Stimulated activated CD4-positive, alpha-beta T cell treated with anti-CD3 and anti-CD28 coated beads, Interleukin-1b, Interleukin-23, amount 100 ng/mL, for 48 hours (primary cell): ENCODE measurements at regions not wholly inside any gene's neighbourhood (a gene's known extent, or its start where the extent isn't known, plus 50 kb on each side); places are given as distances from the start of the nearest gene placed in this dataset.

Experiments
- DNase-seq: peaks from one replicate; pipeline ENCODE4 v3.0.0-alpha.2; 2020

- no peak for DNase-seq
These were observed 190.0 kb upstream of the IRS2 start for GRCh38 chr13:109976206-109976997.

GRCh38 chr13:109974354-109974753, 188.0 kb upstream of the IRS2 start:
- no peak for DNase-seq

GRCh38 chr13:109973279-109973678, 186.9 kb upstream of the IRS2 start:
- DNase-seq: no peak

GRCh38 chr13:109971456-109972090, 185.2 kb upstream of the IRS2 start:
- no peak for DNase-seq

GRCh38 chr13:109971006-109971405, 184.6 kb upstream of the IRS2 start:
- DNase-seq: no peak

GRCh38 chr13:109968876-109969577, 182.6 kb upstream of the IRS2 start:
- no peak for DNase-seq

- no peak for DNase-seq
These were observed 177.7 kb upstream of the IRS2 start for GRCh38 chr13:109963960-109964563.

- DNase-seq: no peak
These were observed 177.0 kb upstream of the IRS2 start for GRCh38 chr13:109963384-109963783.

- DNase-seq: no peak
These were observed 173.5 kb upstream of the IRS2 start for GRCh38 chr13:109959903-109960302.

GRCh38 chr13:109957875-109958274, 171.5 kb upstream of the IRS2 start:
- DNase-seq: no peak

- no peak for DNase-seq
These were observed 169.2 kb upstream of the IRS2 start for GRCh38 chr13:109955598-109955997.

GRCh38 chr13:109954441-109954840, 168.1 kb upstream of the IRS2 start:
- no peak for DNase-seq

- DNase-seq: no peak
These were observed 165.1 kb upstream of the IRS2 start for GRCh38 chr13:109951491-109951890.

GRCh38 chr13:109949397-109949796, 163.0 kb upstream of the IRS2 start:
- no peak for DNase-seq

GRCh38 chr13:109947006-109947405, 160.6 kb upstream of the IRS2 start:
- DNase-seq: no peak

- DNase-seq: no peak
These were observed 159.0 kb upstream of the IRS2 start for GRCh38 chr13:109945206-109945960.

- no peak for DNase-seq
These were observed 155.6 kb upstream of the IRS2 start for GRCh38 chr13:109941951-109942350.

GRCh38 chr13:109941221-109941620, 154.8 kb upstream of the IRS2 start:
- DNase-seq: no peak

- no peak for DNase-seq
These were observed 154.3 kb upstream of the IRS2 start for GRCh38 chr13:109940637-109941036.

GRCh38 chr13:109939838-109940237, 153.5 kb upstream of the IRS2 start:
- DNase-seq: no peak

- DNase-seq: no peak
These were observed 152.8 kb upstream of the IRS2 start for GRCh38 chr13:109939180-109939579.

GRCh38 chr13:109938255-109938936, 152.0 kb upstream of the IRS2 start:
- no peak for DNase-seq
